Keratinocyte (primary cell): ENCODE measurements at regions not wholly inside any gene's neighbourhood (a gene's known extent, or its start where the extent isn't known, plus 50 kb on each side); places are given as distances from the start of the nearest gene placed in this dataset.

ENCODE experiments used
- DNase-seq: peaks from one replicate; pipeline ENCODE4 v3.0.0-alpha.2; 2011; ENCODE audit warnings: low read depth, missing footprints, low spot score
- FAIRE-seq: peaks from 2 replicates; lab custom pipeline; 2011; peaks lifted over from hg19 to GRCh38; lab: Jason Lieb, UNC
- H2AFZ ChIP-seq: 2 replicates; pipeline ENCODE4 v1.6.0; 2012; ENCODE audit warnings: low read length, control low read depth, inconsistent platforms; ENCODE audit not compliant: control insufficient read depth
- H3K27ac ChIP-seq: 2 replicates; pipeline ENCODE4 v1.5.1; 2011; ENCODE audit warnings: low read length; ENCODE audit not compliant: control insufficient read depth, insufficient read depth
- H3K27me3 ChIP-seq: 3 replicates; pipeline ENCODE4 v1.6.0; 2011; ENCODE audit warnings: low read length; ENCODE audit not compliant: control insufficient read depth, insufficient read depth; ENCODE audit errors: extremely low read depth
- H3K36me3 ChIP-seq, 2 experiments: 2 replicates in 1 of 2; 3 replicates in 1 of 2; pipeline ENCODE4 v1.5.1; 2011; ENCODE audit warnings: low read length in 2 of 2, mild to moderate bottlenecking in 1 of 2; ENCODE audit not compliant: control insufficient read depth in 2 of 2, insufficient read depth in 2 of 2; ENCODE audit errors: extremely low read depth in 1 of 2
- H3K4me1 ChIP-seq: 3 replicates; pipeline ENCODE4 v1.5.1; 2011; ENCODE audit warnings: low read length; ENCODE audit not compliant: control insufficient read depth, insufficient read depth; ENCODE audit errors: extremely low read depth
- H3K4me2 ChIP-seq: 3 replicates; pipeline ENCODE4 v1.6.0; 2011; ENCODE audit warnings: low read depth, low read length; ENCODE audit not compliant: control insufficient read depth, insufficient read depth; ENCODE audit errors: extremely low read depth
- H3K4me3 ChIP-seq, 3 experiments: fragments of 200-600 bp in 1 of 3; sonication (generic) in 1 of 3; 2 replicates in 2 of 3; 3 replicates in 1 of 3; pipeline ENCODE4 v1.5.1; 2011 to 2016; ENCODE audit warnings: low read length in 3 of 3, mild to moderate bottlenecking in 3 of 3, control low read depth in 2 of 3, inconsistent platforms in 1 of 3, low read depth in 1 of 3, mixed read lengths in 1 of 3, mixed run types in 1 of 3, moderate library complexity in 1 of 3; ENCODE audit not compliant: control insufficient read depth in 2 of 3, insufficient read depth in 2 of 3; ENCODE audit errors: extremely low read depth in 1 of 3
- H3K79me2 ChIP-seq: 2 replicates; pipeline ENCODE4 v1.6.0; 2012; ENCODE audit warnings: low read length; ENCODE audit not compliant: control insufficient read depth, insufficient read depth
- H3K9ac ChIP-seq: 3 replicates; pipeline ENCODE4 v1.6.0; 2011; ENCODE audit warnings: low read length; ENCODE audit not compliant: control insufficient read depth, insufficient read depth; ENCODE audit errors: extremely low read depth
- H3K9me1 ChIP-seq: 3 replicates; pipeline ENCODE4 v1.6.0; 2011; ENCODE audit warnings: low read length; ENCODE audit not compliant: control insufficient read depth, insufficient read depth; ENCODE audit errors: extremely low read depth
- H3K9me3 ChIP-seq: 2 replicates; pipeline ENCODE4 v1.5.1; 2012; ENCODE audit warnings: low read depth, low read length; ENCODE audit not compliant: control insufficient read depth
- H4K20me1 ChIP-seq: 3 replicates; pipeline ENCODE4 v1.6.0; 2011; ENCODE audit warnings: low read length; ENCODE audit not compliant: control insufficient read depth, insufficient read depth; ENCODE audit errors: extremely low read depth
- CTCF ChIP-seq, 3 experiments: IDR thresholded peaks in 1 of 3; conservative IDR thresholded peaks in 1 of 3; optimal IDR thresholded peaks in 1 of 3; 2 replicates in 2 of 3; 3 replicates in 1 of 3; pipeline versions ENCODE3 to v1.5.1; 2011; ENCODE audit warnings: low read length in 3 of 3, mild to moderate bottlenecking in 3 of 3, moderate library complexity in 2 of 3, control low read depth in 1 of 3, inconsistent platforms in 1 of 3; ENCODE audit not compliant: insufficient read depth in 2 of 3; ENCODE audit errors: extremely low read depth in 1 of 3
- EZH2 ChIP-seq: IDR thresholded peaks from one replicate; pipeline ENCODE4 v1.6.1; 2012; ENCODE audit warnings: inconsistent platforms, mild to moderate bottlenecking, low read length, moderate library complexity
- dilution Hi-C: fragments of 300-500 bp; cut with MboI; formaldehyde crosslinking; loops from one replicate; pipeline ENCODE4 v1.7.0; 2020; ENCODE audit warnings: low sequenced_read_pairs; ENCODE audit not compliant: extremely low pct_ligation_motif_present

- Histone ChIP-seq H3K79me2 (no peaks in the 10 kb centered on the region), H3K4me2 (no peak overlapping the region), H3K9me1 (no peaks in the 10 kb centered on the region), H2AFZ (no peak overlapping the region), H3K9ac (no peak overlapping the region), H3K4me3 (no peak overlapping the region), H3K36me3 (no peaks in the 10 kb centered on the region), H3K9me3 (no peaks in the 10 kb centered on the region), H3K27ac (no peak overlapping the region), H3K27me3 (no peaks in the 10 kb centered on the region), H4K20me1 (no peaks in the 10 kb centered on the region), H3K4me1 (no peaks in the 10 kb centered on the region)
- DNase-seq: no peak
- no peak for TF ChIP-seq CTCF (optimal IDR thresholded peaks at IDR 0.05 in 1 of 3, IDR thresholded peaks at IDR 0.05 in 1 of 3, conservative IDR thresholded peaks at IDR 0.05 in 1 of 3; ENCODE audit: extremely low read depth in 1 of 3, insufficient read depth in 2 of 3, low read length in 3 of 3)
- TF ChIP-seq EZH2: no peak
- dilution Hi-C loops: no loop called here
- FAIRE-seq: no peak
Observed at GRCh38 chr11:71192629-71193028, 59.7 kb downstream of the SHANK2 start.

- no peak overlapping the region for H3K9ac ChIP-seq
- no peaks in the 10 kb centered on the region for H3K9me3 ChIP-seq
- H3K4me1 ChIP-seq: no peaks in the 10 kb centered on the region
- FAIRE-seq (no peak), DNase-seq (no peak)
- no peak overlapping the region for H3K4me2 ChIP-seq
- dilution Hi-C loops: no loop called here
- no peaks in the 10 kb centered on the region for H3K9me1 ChIP-seq
- no peaks in the 10 kb centered on the region for H3K27me3 ChIP-seq
- no peaks in the 10 kb centered on the region for H4K20me1 ChIP-seq
- H2AFZ ChIP-seq: no peak overlapping the region
- H3K36me3 ChIP-seq: no peaks in the 10 kb centered on the region
- H3K4me3 ChIP-seq: no peak overlapping the region
- no peaks in the 10 kb centered on the region for H3K79me2 ChIP-seq
- no peak overlapping the region for H3K27ac ChIP-seq
- TF ChIP-seq CTCF (optimal IDR thresholded peaks at IDR 0.05 in 1 of 3, IDR thresholded peaks at IDR 0.05 in 1 of 3, conservative IDR thresholded peaks at IDR 0.05 in 1 of 3; ENCODE audit: extremely low read depth in 1 of 3, insufficient read depth in 2 of 3, low read length in 3 of 3) (no peak), EZH2 (no peak)
Observed at GRCh38 chr11:71191201-71191600, 61.2 kb downstream of the SHANK2 start.
